ENCODE measurements at regions not wholly inside any gene's neighbourhood (a gene's known extent, or its start where the extent isn't known, plus 50 kb on each side); places are given as distances from the start of the nearest gene placed in this dataset.

- peak; percentile 25 to 32 for DNase-seq (ENCODE audit: low read depth in 1 of 2, low spot score in 1 of 2)
- Histone ChIP-seq H3K27ac (replicated peaks) (no peak overlapping the region), H3K4me3 (replicated peaks; ENCODE audit: insufficient read depth, low read length) (no peak overlapping the region), H3K27me3 (ENCODE audit: insufficient read depth, poor library complexity, severe bottlenecking) (no peaks in the 10 kb centered on the region)
- TF ChIP-seq CTCF (IDR thresholded peaks at IDR 0.05; ENCODE audit: insufficient read depth, low read length), result peak; percentile 97
- TF ChIP-seq REST (IDR thresholded peaks at IDR 0.05; ENCODE audit: insufficient replicate concordance, low read depth), result no peak
- TF ChIP-seq GABPA (IDR thresholded peaks at IDR 0.05; ENCODE audit: low read depth), result no peak
- no peak for TF ChIP-seq POLR2AphosphoS5 (IDR thresholded peaks at IDR 0.05; ENCODE audit: low read depth)
- TF ChIP-seq SPI1 (IDR thresholded peaks at IDR 0.05; ENCODE audit: borderline replicate concordance, low read depth), result no peak
Observed at GRCh38 chr1:239976130-239976968, 115.3 kb upstream of the FMN2 start.

DNA sequence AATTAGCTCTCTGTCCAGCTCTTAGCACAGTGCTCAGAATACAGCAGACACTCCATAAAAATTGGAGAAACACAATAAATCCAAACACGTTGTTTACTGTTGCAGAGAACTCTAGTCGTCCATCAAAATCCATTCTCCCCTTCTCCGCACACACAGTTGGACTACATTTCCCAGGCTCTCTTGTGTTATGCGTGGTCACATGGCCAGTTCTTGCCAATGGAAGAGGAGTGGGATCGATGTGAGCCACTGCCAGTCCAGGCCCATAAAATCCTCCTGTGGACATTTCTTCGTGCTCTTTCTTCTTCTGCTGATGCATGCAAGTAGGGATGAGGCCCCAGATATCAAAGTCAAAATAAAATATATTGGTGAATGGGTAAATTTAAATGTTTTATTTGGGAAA lies 114.3 kb upstream of the FMN2 start:
- Histone ChIP-seq H3K27ac (replicated peaks) (no peak overlapping the region), H3K4me3 (replicated peaks; ENCODE audit: insufficient read depth, low read length) (no peak overlapping the region), H3K27me3 (ENCODE audit: insufficient read depth, poor library complexity, severe bottlenecking) (no peaks in the 10 kb centered on the region)
- DNase-seq (ENCODE audit: low read depth in 1 of 2, low spot score in 1 of 2), result no peak
- TF ChIP-seq POLR2AphosphoS5 (IDR thresholded peaks at IDR 0.05; ENCODE audit: low read depth), result no peak

- Histone ChIP-seq H3K4me3 (replicated peaks; ENCODE audit: insufficient read depth, low read length) (no peak overlapping the region), H3K27ac (replicated peaks) (no peak overlapping the region), H3K27me3 (ENCODE audit: insufficient read depth, poor library complexity, severe bottlenecking) (no peaks in the 10 kb centered on the region)
- DNase-seq (ENCODE audit: low read depth in 1 of 2, low spot score in 1 of 2), result no peak
- TF ChIP-seq POLR2AphosphoS5 (IDR thresholded peaks at IDR 0.05; ENCODE audit: low read depth) (no peak), REST (IDR thresholded peaks at IDR 0.05; ENCODE audit: insufficient replicate concordance, low read depth) (no peak), GABPA (IDR thresholded peaks at IDR 0.05; ENCODE audit: low read depth) (no peak), CTCF (IDR thresholded peaks at IDR 0.05; ENCODE audit: insufficient read depth, low read length) (no peak), SPI1 (IDR thresholded peaks at IDR 0.05; ENCODE audit: borderline replicate concordance, low read depth) (no peak)
Observed at GRCh38 chr1:239979456-239979855, 112.2 kb upstream of the FMN2 start.

GRCh38 chr1:239982762-239983161 lies 108.9 kb upstream of the FMN2 start:
- no peak for DNase-seq (ENCODE audit: low read depth in 1 of 2, low spot score in 1 of 2)
- Histone ChIP-seq H3K27me3 (ENCODE audit: insufficient read depth, poor library complexity, severe bottlenecking) (no peaks in the 10 kb centered on the region), H3K4me3 (replicated peaks; ENCODE audit: insufficient read depth, low read length) (no peak overlapping the region), H3K27ac (replicated peaks) (no peak overlapping the region)
- no peak for TF ChIP-seq CTCF (IDR thresholded peaks at IDR 0.05; ENCODE audit: insufficient read depth, low read length)
- no peak for TF ChIP-seq SPI1 (IDR thresholded peaks at IDR 0.05; ENCODE audit: borderline replicate concordance, low read depth)
- TF ChIP-seq POLR2AphosphoS5 (IDR thresholded peaks at IDR 0.05; ENCODE audit: low read depth), result no peak
- no peak for TF ChIP-seq REST (IDR thresholded peaks at IDR 0.05; ENCODE audit: insufficient replicate concordance, low read depth)
- TF ChIP-seq GABPA (IDR thresholded peaks at IDR 0.05; ENCODE audit: low read depth), result no peak
